GM19025 (cell line): ENCODE measurements at regions not wholly inside any gene's neighbourhood (a gene's known extent, or its start where the extent isn't known, plus 50 kb on each side); places are given as distances from the start of the nearest gene placed in this dataset.

Experiments
- ATAC-seq: cut with Tn5 transposase; IDR thresholded peaks from one replicate; pipeline ENCODE4 v1.9.1; 2021; ENCODE audit warnings: mild to moderate bottlenecking, low read depth, moderate library complexity; ENCODE audit not compliant: unreplicated experiment

DNA sequence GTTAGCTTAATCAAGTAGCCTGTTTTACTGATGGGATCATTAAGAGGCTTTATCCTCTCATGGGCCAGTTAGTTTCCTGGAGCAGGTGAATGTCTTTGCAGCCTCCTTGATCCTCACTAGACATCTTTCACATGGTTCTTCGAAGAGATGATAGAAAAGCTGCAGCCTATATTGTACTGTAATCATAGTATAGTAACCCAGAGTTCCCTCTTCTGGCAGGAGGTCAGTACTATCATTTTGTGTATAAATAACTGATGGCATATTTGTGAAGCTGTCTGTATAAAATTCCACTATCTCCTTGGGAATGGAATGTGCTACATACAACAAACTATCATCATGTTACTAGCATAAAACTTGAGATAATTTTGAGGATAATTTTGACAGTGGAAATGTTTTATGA lies 123.8 kb upstream of the PRPS1L1 start:
- no peak for ATAC-seq

DNA sequence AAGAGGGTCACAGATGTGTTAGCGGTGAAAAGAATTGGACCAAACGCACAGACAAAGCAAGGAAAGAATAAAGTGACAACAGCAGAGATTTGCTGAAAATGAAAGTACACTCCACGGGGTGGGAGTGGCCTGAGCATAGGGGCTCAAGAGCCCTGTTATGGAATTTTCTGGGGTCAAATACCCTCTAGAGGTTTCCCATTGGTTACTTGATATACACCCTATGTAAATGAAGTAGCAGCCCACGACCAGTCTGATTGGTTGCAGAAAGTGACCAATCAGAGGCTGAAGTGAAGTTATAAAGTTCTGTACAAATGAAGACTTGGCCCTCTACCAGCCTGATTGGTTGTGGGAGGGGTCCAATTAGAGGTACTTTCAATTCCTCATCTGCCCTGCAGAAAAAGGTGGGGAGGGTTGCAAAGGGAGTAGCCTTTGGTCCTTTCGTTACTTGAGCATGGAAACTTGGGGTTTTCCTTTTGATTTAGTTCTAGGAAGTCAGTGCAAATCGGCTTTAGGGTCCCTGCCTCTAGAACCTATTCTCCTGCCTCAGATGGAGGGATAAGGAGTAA lies 125.6 kb upstream of the PRPS1L1 start:
- ATAC-seq, result no peak

DNA sequence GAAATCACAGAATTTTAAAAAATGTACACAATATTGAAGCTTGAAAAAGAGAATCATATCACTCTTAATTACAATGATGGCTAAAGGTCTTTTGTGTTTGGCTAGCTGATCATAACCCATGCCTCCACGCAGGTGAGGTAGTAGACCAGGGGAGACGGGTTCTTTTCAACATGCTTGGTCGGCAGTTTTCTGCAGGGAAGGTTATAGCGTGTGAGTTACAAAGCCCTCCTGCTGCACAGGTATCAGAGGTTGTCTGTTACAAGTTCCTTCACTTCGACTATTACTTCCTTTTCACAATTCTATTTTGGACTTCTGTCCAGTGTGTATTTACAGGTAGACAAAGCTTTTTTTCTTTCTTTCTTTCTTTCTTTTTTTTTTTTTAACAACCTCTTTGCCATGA lies 127.1 kb upstream of the PRPS1L1 start:
- no peak for ATAC-seq

DNA sequence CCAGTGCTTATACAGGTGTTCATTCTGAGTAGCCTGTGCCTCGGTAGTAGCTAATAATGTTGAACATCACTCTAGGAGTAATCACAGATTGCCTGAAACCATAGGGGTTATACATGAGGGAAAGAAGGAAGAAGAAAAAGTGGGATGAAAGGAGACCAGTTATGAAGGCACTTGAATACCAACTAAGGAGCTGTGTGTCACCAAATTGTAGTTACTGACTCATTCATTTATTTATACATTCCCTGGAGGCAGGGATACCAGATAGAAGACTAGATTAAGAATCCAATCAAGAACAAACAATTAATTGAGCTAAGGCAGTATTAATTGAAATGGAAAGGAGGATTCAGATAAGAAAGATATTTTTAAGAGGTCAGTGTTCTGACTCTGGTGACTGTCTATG lies 129.6 kb upstream of the PRPS1L1 start:
- no peak for ATAC-seq

DNA sequence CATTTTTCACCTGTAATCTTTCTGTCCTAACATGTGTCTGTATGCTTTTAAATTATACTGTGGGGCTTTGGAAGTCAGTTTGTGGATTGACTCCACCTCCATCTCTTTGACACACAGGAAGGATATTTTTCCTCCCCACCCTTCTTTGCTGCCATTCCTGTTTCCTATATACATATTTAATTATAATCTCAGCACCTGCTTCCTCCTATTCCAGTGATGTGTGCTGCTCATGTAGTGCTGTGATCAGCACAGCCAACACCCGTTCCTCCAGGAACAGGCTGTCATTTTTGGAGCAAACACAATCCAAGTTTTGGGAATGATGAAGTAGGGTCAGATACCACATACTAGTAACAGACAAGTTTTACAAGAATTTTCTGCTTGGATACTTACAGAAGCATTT lies 135.0 kb upstream of the PRPS1L1 start:
- no peak for ATAC-seq

DNA sequence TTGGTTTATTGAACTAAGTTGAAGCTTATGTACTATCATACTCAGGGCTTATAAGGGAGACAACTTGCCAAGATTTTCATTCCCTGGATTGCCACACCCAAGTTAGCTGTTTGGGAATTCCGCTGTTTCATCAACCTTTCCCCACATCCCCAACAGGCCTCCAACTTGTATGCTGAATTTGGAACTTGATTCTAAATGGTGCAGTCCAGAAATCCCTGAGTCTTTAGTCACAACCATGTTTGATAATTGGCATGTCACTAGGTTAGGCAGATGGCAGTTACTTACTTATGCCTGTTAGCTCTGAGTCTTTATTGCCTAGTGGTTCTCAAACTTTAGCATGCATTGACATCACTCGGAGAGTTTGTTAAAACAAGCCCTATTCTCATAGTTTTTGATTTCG lies 135.4 kb upstream of the PRPS1L1 start:
- no peak for ATAC-seq

- no peak for ATAC-seq
These were observed 137.5 kb upstream of the PRPS1L1 start for GRCh38 chr7:18165166-18165565.

DNA sequence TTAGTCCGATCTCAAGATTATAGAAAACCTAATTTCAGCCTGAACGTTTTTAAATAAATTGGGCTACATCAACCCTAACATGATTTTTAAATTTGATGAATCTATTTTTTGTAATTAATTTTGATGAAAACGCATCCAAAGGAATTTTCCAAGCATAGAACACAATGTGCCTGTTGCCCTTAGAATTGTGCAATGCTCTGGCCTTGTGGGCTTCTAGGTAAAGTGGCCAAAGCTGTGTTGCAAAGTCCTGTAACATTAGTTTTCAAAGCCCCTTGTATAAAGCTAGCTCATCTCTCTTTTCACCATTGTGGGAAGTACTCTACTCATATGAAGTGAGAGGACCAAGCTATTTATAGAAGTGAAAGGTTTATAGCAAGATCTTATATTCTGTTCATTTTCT lies 138.4 kb upstream of the PRPS1L1 start:
- no peak for ATAC-seq

- no peak for ATAC-seq
These were observed 140.2 kb upstream of the PRPS1L1 start for GRCh38 chr7:18167815-18168214.

GRCh38 chr7:18174996-18175395 lies 147.3 kb upstream of the PRPS1L1 start:
- ATAC-seq, result no peak

- no peak for ATAC-seq
These were observed 148.3 kb upstream of the PRPS1L1 start for GRCh38 chr7:18175801-18176450.

- ATAC-seq, result no peak
These were observed 149.6 kb upstream of the PRPS1L1 start for GRCh38 chr7:18177129-18177814.

- peak; percentile 75 for ATAC-seq
These were observed 150.4 kb upstream of the PRPS1L1 start for GRCh38 chr7:18177815-18178660.

DNA sequence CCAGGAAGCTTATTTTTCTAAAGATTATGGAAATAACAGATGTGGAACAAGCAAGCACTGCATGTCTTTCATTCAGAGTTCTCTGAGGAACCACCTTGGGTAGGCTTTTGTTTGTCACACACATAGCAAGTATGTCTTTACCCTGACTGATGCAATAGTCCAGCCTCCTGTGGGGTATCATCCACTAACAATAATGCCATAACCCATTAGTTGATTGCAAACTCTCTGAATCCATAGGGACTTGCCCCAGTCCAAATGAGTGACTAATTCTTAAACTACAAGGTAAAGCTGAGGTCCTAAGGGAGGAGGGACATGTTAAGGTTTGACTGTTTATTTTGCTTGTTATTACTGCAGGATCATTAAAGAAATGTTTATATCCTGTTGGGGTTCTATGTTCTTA lies 151.4 kb upstream of the PRPS1L1 start:
- ATAC-seq, result no peak

GRCh38 chr7:18180685-18181084 lies 153.0 kb upstream of the PRPS1L1 start:
- ATAC-seq, result no peak

DNA sequence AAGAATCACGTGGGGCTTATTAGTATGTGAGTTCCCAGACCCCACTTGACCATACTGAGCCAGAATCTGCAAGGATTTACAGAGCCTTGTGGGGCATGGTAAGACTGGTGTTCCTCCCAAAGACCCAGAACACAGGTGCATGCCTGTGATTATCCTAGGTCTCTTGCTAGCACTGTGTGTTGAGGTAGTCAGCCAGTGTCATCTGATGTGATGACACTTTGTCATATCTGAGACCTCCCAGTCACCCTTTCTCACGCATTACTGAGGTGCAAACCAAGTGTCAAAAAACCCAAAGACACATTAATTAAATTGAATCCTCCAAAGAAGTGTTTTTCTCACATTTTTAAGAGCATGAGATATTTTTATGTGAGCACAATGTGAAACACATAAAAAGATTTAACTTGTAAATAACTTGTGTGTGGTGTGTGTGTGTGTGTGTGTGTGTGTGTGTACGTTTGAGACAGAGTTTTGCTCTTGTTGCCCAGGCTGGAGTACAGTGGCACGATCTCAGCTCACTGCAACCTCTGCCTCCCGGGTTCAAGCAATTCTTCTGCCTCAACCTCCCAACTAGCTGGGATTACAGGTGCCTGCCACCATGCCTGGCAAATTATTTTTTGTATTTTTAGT lies 162.0 kb upstream of the PRPS1L1 start:
- no peak for ATAC-seq

DNA sequence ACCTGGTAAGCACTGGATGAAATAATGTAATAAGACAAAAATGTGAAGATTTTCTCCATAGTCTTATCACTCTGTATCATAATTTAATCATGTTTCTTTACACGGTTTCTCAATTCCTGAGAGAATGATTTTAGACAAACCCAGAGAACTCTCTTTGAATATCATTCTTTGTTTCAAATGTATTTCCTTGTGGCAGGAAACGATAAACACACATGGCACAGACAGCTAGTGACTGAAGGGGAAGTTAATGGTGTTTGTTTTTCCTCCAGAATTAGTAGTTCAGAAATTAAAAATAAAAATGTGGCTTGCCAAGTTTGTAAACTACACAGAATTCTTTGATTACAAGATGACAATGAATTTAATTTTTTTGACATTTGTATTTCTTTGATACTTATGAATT lies 163.7 kb upstream of the PRPS1L1 start:
- ATAC-seq, result no peak

DNA sequence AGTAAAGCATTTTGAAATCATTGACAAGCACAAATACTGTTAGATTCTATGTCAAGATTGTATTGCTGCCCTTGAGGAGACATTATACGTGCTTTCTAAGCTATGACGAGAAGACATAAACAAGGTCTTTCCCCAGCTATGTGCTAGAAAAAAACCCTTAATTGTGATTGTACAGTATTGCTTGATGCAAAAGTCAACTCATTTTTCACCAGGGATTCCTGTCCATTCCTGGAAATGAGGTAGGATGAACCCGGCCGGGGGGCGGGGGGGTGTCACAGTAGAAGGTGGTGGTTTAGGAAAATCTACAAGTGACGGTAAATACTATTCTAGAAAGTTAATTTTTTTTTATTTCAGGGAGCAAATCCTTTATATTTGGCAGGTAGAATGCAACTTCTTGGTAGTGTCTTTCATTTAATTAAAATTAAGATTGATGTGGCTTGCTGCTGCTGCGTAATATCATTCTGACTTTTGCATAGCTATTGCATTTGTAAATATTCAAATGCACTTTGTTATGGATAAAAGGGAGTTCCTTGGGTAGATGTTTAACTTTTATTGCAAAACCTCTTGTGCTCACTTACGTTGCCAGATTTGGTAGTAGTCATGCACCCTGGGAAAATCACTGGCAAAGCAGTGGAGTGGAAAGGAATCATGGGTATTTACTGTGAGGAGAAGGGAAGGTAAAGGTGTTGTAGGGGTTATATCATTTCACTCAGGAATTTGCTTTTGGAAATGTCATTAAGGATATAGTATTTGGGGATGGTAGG lies 164.4 kb upstream of the PRPS1L1 start:
- no peak for ATAC-seq

DNA sequence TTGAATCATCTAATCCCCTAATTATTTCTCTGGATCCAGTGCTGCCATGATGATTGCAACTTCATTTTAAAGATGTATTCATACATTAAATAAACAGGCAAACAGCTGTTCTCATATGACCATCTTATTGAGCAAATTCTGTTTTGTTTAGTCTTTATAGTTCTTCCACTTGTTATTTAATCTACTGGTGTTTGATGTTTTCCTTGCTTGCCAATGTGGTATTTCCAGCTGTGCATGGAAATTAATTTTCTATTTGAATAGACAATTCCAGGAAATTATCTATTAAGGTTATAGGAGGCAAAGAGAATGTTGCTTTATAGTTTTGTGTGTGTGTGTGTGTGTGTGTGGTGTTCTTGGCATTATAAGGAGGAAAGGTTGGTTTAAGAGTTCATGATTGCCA lies 167.0 kb upstream of the PRPS1L1 start:
- no peak for ATAC-seq

- no peak for ATAC-seq
These were observed 169.0 kb upstream of the PRPS1L1 start for GRCh38 chr7:18196638-18197037.
